CD14-positive monocyte (primary cell): ENCODE measurements at regions not wholly inside any gene's neighbourhood (a gene's known extent, or its start where the extent isn't known, plus 50 kb on each side); places are given as distances from the start of the nearest gene placed in this dataset.
"Not testable (repeated sequence)": the region's sequence is repeated elsewhere in the genome, so short reads cannot be mapped to it uniquely, and the experiment has no call there.

Experiments
- DNase-seq, 3 donors: peaks; one replicate each; pipeline ENCODE4 v3.0.0-alpha.2; 2011 to 2022
- H2AFZ ChIP-seq: 2 replicates; pipeline ENCODE4 v1.6.0; 2012; ENCODE audit warnings: mild to moderate bottlenecking, low read depth, low read length, inconsistent platforms; ENCODE audit not compliant: insufficient read depth, poor library complexity, severe bottlenecking
- H3K27ac ChIP-seq, 2 donors: 1 replicate in 1 of 2; 2 replicates in 1 of 2; pipeline ENCODE4 v1.5.1; 2012 to 2013; ENCODE audit warnings: low read length in 2 of 2, control low read depth in 1 of 2, inconsistent platforms in 1 of 2, low read depth in 1 of 2, mild to moderate bottlenecking in 1 of 2
- H3K27me3 ChIP-seq, 2 donors: one replicate each; pipeline versions ENCODE4 v1.6.0 to v1.6.1; 2011 to 2013; ENCODE audit warnings: low read length in 2 of 2; ENCODE audit not compliant: control insufficient read depth in 2 of 2, insufficient read depth in 2 of 2
- H3K36me3 ChIP-seq, 2 donors: replicated peaks in 1 of 2; 1 replicate in 1 of 2; 2 replicates in 1 of 2; pipeline versions ENCODE4 v1.5.1 to v1.6.1; 2012 to 2013; ENCODE audit warnings: low read length in 2 of 2, control low read depth in 1 of 2, inconsistent platforms in 1 of 2, mild to moderate bottlenecking in 1 of 2; ENCODE audit not compliant: insufficient read depth in 2 of 2, control insufficient read depth in 1 of 2
- H3K4me1 ChIP-seq, 2 donors: 1 replicate in 1 of 2; 2 replicates in 1 of 2; pipeline versions ENCODE4 v1.5.1 to v1.6.1; 2012 to 2013; ENCODE audit warnings: low read length in 2 of 2, control low read depth in 1 of 2, inconsistent platforms in 1 of 2, mild to moderate bottlenecking in 1 of 2, moderate library complexity in 1 of 2; ENCODE audit not compliant: insufficient read depth in 2 of 2, control insufficient read depth in 1 of 2
- H3K4me2 ChIP-seq: replicated peaks from 2 replicates; pipeline ENCODE3; 2012; ENCODE audit warnings: low read length, moderate library complexity, mild to moderate bottlenecking; ENCODE audit not compliant: poor library complexity, severe bottlenecking; ENCODE audit errors: extremely low read depth
- H3K4me3 ChIP-seq, 3 experiments: fragments of 200-600 bp in 1 of 3; sonication (generic) in 1 of 3; replicated peaks in 1 of 3; 1 replicate in 2 of 3; 2 replicates in 1 of 3; pipeline ENCODE4 v1.5.1; 2011 to 2013; ENCODE audit warnings: low read length in 3 of 3, mild to moderate bottlenecking in 3 of 3, control low read depth in 2 of 3, low read depth in 2 of 3, inconsistent platforms in 1 of 3, moderate library complexity in 1 of 3
- H3K79me2 ChIP-seq: 2 replicates; pipeline ENCODE4 v1.6.0; 2012; ENCODE audit warnings: mild to moderate bottlenecking, control low read depth, inconsistent platforms, low read length, moderate library complexity; ENCODE audit not compliant: insufficient read depth
- H3K9ac ChIP-seq: 2 replicates; pipeline ENCODE4 v1.6.0; 2017; ENCODE audit warnings: low read length, mild to moderate bottlenecking; ENCODE audit not compliant: insufficient read depth, poor library complexity, severe bottlenecking
- H3K9me3 ChIP-seq, 2 donors: replicated peaks in 1 of 2; 1 replicate in 1 of 2; 2 replicates in 1 of 2; pipeline versions ENCODE4 v1.5.1 to v1.6.1; 2012 to 2013; ENCODE audit warnings: low read length in 2 of 2, control low read depth in 1 of 2; ENCODE audit not compliant: control insufficient read depth in 1 of 2, insufficient read depth in 1 of 2
- H4K20me1 ChIP-seq: 2 replicates; pipeline ENCODE4 v1.6.0; 2012; ENCODE audit warnings: mild to moderate bottlenecking, low read length, control low read depth, moderate library complexity; ENCODE audit not compliant: insufficient read depth
- H3K27ac Mint-ChIP-seq, 7 donors: one replicate each; pipeline ENCODE4 v1.8.0; 2020; ENCODE audit warnings: mild to moderate bottlenecking in 7 of 7, mixed read lengths in 7 of 7, moderate library complexity in 6 of 7, inconsistent platforms in 2 of 7
- H3K27me3 Mint-ChIP-seq, 3 donors: one replicate each; pipeline ENCODE4 v1.8.0; 2021 to 2022; ENCODE audit warnings: low read depth in 3 of 3, mild to moderate bottlenecking in 3 of 3, mixed read lengths in 3 of 3, moderate library complexity in 3 of 3, inconsistent platforms in 1 of 3
- H3K36me3 Mint-ChIP-seq, 2 donors: one replicate each; pipeline ENCODE4 v1.8.0; 2020; ENCODE audit warnings: mixed read lengths in 2 of 2, inconsistent platforms in 1 of 2, mild to moderate bottlenecking in 1 of 2
- H3K4me1 Mint-ChIP-seq: one replicate; pipeline ENCODE4 v1.8.0; 2020; ENCODE audit warnings: mild to moderate bottlenecking, mixed read lengths
- H3K4me3 Mint-ChIP-seq, 2 donors: one replicate each; pipeline ENCODE4 v1.8.0; 2020; ENCODE audit warnings: mild to moderate bottlenecking in 2 of 2, mixed read lengths in 2 of 2, moderate library complexity in 1 of 2
- H3K9me3 Mint-ChIP-seq, 7 donors: one replicate each; pipeline ENCODE4 v1.8.0; 2020 to 2022; ENCODE audit warnings: mixed read lengths in 7 of 7, mild to moderate bottlenecking in 6 of 7, moderate library complexity in 6 of 7, inconsistent platforms in 2 of 7
- WGBS: methylation state at CpG from one replicate; pipeline ENCODE4 v1.1.5; 2013; ENCODE audit warnings: missing lambda C conversion rate; ENCODE audit not compliant: insufficient coverage; 5-methylcytosine and 5-hydroxymethylcytosine counted together
- intact Hi-C, 2 donors: fragments of 100-400 bp; cut with micrococcal nuclease; formaldehyde crosslinking; loops; one replicate each; pipeline versions ENCODE4 v1.15.0 to v1.15.1; 2023
- TF ChIP-seq, protein P1 (sequence below): fragments of 200-600 bp; IDR thresholded peaks from one replicate; pipeline ENCODE4 v1.8.0; 2022; ENCODE audit warnings: antibody characterized with exemption, mild to moderate bottlenecking

DNA sequence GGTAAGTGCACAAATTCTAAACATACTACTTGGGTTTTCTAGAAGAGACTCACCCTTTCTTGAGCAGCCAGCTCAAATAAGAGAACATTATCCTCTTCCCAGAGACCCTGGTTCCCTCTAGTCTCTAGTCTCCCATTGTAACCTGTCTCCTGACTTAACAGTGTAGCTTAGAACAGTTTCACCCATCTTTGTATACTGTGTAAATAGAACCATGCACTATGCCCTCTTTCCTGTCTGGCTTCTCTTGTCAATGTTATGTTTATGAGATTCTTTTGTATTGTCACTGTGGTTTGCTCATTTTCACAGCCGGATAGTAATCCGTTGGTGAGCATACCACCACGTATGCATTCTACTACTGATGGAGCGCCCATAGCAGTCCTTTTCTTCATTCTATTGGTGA lies 227.4 kb upstream of the PLPP4 start:
- no peak overlapping the region for H3K9ac ChIP-seq
- no peaks in the 10 kb centered on the region for H3K36me3 ChIP-seq
- intact Hi-C loops = no loop called here
- no peaks in the 10 kb centered on the region for H4K20me1 ChIP-seq
- Mint-ChIP-seq H3K9me3 (peaks cover 0 to 8% (median 2%) of the 10 kb centered on the region in 7 donors), H3K27me3 (peaks cover 0 to 3% (median 2%) of the 10 kb centered on the region in 3 donors), H3K4me1 (no peaks in the 10 kb centered on the region), H3K27ac (no peak overlapping the region), H3K4me3 (no peak overlapping the region), H3K36me3 (no peaks in the 10 kb centered on the region)
- H3K9me3 ChIP-seq = no peaks in the 10 kb centered on the region
- no peak overlapping the region for H3K4me2 ChIP-seq
- no peak overlapping the region for H2AFZ ChIP-seq
- no peaks in the 10 kb centered on the region for H3K79me2 ChIP-seq
- H3K4me3 ChIP-seq = no peak overlapping the region
- H3K4me1 ChIP-seq = no peaks in the 10 kb centered on the region
- TF ChIP-seq, protein P1, sequence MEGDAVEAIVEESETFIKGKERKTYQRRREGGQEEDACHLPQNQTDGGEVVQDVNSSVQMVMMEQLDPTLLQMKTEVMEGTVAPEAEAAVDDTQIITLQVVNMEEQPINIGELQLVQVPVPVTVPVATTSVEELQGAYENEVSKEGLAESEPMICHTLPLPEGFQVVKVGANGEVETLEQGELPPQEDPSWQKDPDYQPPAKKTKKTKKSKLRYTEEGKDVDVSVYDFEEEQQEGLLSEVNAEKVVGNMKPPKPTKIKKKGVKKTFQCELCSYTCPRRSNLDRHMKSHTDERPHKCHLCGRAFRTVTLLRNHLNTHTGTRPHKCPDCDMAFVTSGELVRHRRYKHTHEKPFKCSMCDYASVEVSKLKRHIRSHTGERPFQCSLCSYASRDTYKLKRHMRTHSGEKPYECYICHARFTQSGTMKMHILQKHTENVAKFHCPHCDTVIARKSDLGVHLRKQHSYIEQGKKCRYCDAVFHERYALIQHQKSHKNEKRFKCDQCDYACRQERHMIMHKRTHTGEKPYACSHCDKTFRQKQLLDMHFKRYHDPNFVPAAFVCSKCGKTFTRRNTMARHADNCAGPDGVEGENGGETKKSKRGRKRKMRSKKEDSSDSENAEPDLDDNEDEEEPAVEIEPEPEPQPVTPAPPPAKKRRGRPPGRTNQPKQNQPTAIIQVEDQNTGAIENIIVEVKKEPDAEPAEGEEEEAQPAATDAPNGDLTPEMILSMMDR = no peak
- WGBS = 88% methylated on average over 4 of the region's 4 CpGs
- H3K27me3 ChIP-seq = no peaks in the 10 kb centered on the region
- no peak for DNase-seq
- no peak overlapping the region for H3K27ac ChIP-seq

GRCh38 chr10:120239695-120240094 lies 217.3 kb upstream of the PLPP4 start:
- DNase-seq, H3K27me3 Mint-ChIP-seq, H4K20me1 ChIP-seq, H3K4me2 ChIP-seq, H3K9me3 ChIP-seq, H3K4me1 Mint-ChIP-seq, H3K9me3 Mint-ChIP-seq, intact Hi-C loops, H3K4me3 ChIP-seq, H3K27me3 ChIP-seq, H3K27ac Mint-ChIP-seq, H3K9ac ChIP-seq, H3K36me3 ChIP-seq, H3K36me3 Mint-ChIP-seq, H3K27ac ChIP-seq, H3K79me2 ChIP-seq, H3K4me1 ChIP-seq, H3K4me3 Mint-ChIP-seq, H2AFZ ChIP-seq: not testable (repeated sequence)
- WGBS = 82% methylated on average over 8 of the region's 12 CpGs
